ENCODE measurements at regions not wholly inside any gene's neighbourhood (a gene's known extent, or its start where the extent isn't known, plus 50 kb on each side); places are given as distances from the start of the nearest gene placed in this dataset.
A peak's percentile ranks its signal among the peaks of the same experiment; 100 is the strongest.

DNA sequence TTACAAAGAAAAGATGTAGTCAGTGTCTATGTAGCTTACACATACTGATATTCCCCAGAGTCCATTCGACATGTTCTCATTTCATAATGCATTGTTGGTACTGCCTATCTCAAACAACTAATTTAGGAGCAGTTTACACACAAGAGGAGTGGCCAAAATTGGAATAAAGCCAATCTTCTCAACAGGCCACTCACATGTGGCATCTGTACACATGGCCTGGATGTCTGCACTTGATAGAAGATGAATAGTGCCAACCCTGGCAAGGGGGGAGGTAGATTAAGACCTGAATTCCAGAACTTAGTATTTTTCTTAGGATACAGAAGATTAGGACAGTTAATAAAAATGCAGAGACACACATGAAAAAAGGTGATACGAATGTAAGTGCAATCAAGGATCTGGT is 125.3 kb upstream of the STARD3NL start:
- Mint-ChIP-seq H3K27me3 (peaks cover 0 to 6% of the 10 kb centered on the region in 2 donors), H3K27ac (no peak overlapping the region), H3K4me1 (no peaks in the 10 kb centered on the region), H3K36me3 (peaks cover 0 to 3% of the 10 kb centered on the region in 2 donors), H3K9me3 (peaks cover 6 to 7% of the 10 kb centered on the region in 2 donors), H3K4me3 (no peak overlapping the region)
- ATAC-seq (replicated peaks) (no peak), DNase-seq (no peak)

- ATAC-seq (replicated peaks) (no peak), DNase-seq (no peak)
- Mint-ChIP-seq H3K36me3 (peaks cover 0 to 2% of the 10 kb centered on the region in 2 donors), H3K4me1 (no peaks in the 10 kb centered on the region), H3K9me3 (peaks cover 2% of the 10 kb centered on the region in 2 donors), H3K27ac (no peak overlapping the region), H3K4me3 (no peak overlapping the region), H3K27me3 (peaks cover 0 to 6% of the 10 kb centered on the region in 2 donors)
These were observed 123.8 kb upstream of the STARD3NL start for GRCh38 chr7:38054199-38054598.

DNA sequence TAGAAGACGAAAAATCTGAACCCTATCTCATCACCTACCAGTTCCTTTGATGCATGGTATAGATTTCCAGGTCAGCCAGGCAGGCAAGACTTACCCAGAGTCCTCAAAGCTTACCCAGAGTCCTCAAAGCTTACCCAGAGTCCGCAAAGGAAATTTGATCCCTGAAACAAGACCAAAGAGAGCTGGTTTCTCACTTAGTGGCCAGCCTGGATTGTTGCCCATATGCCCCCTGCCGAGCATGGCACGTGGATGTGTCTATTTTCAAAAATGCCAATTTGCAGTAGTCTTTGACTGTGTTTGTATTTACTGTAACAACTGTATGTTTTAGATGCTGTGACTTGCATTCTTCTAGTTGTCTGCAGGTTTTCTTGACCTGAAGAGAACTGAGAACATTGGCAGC is 120.2 kb upstream of the STARD3NL start:
- DNase-seq (no peak), ATAC-seq (replicated peaks) (no peak)
- Mint-ChIP-seq H3K4me1 (no peaks in the 10 kb centered on the region), H3K36me3 (no peaks in the 10 kb centered on the region), H3K4me3 (no peak overlapping the region), H3K9me3 (no peaks in the 10 kb centered on the region), H3K27me3 (peaks cover 0 to 6% of the 10 kb centered on the region in 2 donors), H3K27ac (no peak overlapping the region)

GRCh38 chr7:38060116-38060515 is 117.9 kb upstream of the STARD3NL start:
- ATAC-seq (replicated peaks) (no peak), DNase-seq (no peak)
- H3K9me3 Mint-ChIP-seq = no peaks in the 10 kb centered on the region
- no peaks in the 10 kb centered on the region for H3K4me1 Mint-ChIP-seq
- no peaks in the 10 kb centered on the region for H3K27me3 Mint-ChIP-seq
- no peak overlapping the region for H3K27ac Mint-ChIP-seq
- H3K36me3 Mint-ChIP-seq = no peaks in the 10 kb centered on the region
- H3K4me3 Mint-ChIP-seq = no peak overlapping the region

DNA sequence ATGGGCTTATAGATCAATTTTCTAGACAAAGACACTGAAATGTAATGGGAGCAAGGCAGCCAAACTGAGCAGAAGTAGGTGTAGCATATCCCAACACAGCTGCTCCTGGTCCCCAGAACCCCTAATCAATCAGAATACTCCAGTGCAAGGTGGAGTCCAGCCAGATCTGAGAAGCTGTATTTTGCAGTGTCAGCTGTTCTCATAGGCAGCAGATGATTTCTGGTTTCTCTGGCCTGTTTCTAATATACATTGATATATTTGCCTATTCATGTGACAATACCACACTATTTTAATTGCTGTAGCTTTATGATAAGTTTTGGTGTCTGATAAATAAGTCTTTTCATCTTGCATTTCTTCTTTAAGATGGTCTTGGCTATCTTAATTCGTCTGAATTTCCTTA is 117.4 kb upstream of the STARD3NL start:
- Mint-ChIP-seq H3K36me3 (no peaks in the 10 kb centered on the region), H3K4me1 (no peaks in the 10 kb centered on the region), H3K9me3 (no peaks in the 10 kb centered on the region), H3K27me3 (no peaks in the 10 kb centered on the region), H3K27ac (no peak overlapping the region), H3K4me3 (no peak overlapping the region)
- no peak for ATAC-seq (replicated peaks)
- no peak for DNase-seq

DNA sequence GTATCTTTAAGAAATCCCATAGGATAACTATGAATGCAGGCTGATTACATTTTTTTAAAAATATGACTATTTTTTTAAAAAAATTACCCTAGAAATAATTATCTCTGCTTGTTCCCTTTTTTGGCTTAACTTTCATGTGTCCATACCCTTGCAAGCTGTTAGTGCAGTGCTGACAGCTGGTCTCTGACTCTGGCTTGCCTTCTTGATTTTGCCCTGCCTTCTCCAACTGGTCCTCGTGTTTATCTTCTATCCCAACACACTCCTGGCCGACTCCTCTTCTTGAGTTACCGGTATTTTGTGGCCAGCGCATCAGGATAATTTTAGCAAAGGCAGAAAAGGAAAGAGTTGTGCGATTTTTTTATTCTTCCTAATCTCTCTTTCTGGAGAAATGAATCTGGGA is 111.7 kb upstream of the STARD3NL start:
- no peaks in the 10 kb centered on the region for H3K4me1 Mint-ChIP-seq
- H3K9me3 Mint-ChIP-seq = no peaks in the 10 kb centered on the region
- no peak overlapping the region for H3K27ac Mint-ChIP-seq
- H3K27me3 Mint-ChIP-seq = peaks cover 5 to 7% of the 10 kb centered on the region in 2 donors
- ATAC-seq (replicated peaks) (no peak), DNase-seq (no peak)
- no peaks in the 10 kb centered on the region for H3K36me3 Mint-ChIP-seq
- no peak overlapping the region for H3K4me3 Mint-ChIP-seq

GRCh38 chr7:38068461-38068860 is 109.6 kb upstream of the STARD3NL start:
- H3K9me3 Mint-ChIP-seq = peaks cover 0 to 2% of the 10 kb centered on the region in 2 donors
- no peaks in the 10 kb centered on the region for H3K36me3 Mint-ChIP-seq
- no peak for ATAC-seq (replicated peaks)
- no peak overlapping the region for H3K4me3 Mint-ChIP-seq
- H3K27me3 Mint-ChIP-seq = peaks cover 5 to 8% of the 10 kb centered on the region in 2 donors
- no peaks in the 10 kb centered on the region for H3K4me1 Mint-ChIP-seq
- H3K27ac Mint-ChIP-seq = no peak overlapping the region
- DNase-seq = no peak

- H3K27me3 Mint-ChIP-seq = peaks cover 5 to 14% of the 10 kb centered on the region in 2 donors
- no peaks in the 10 kb centered on the region for H3K4me1 Mint-ChIP-seq
- no peak overlapping the region for H3K4me3 Mint-ChIP-seq
- H3K27ac Mint-ChIP-seq = no peak overlapping the region
- no peak for ATAC-seq (replicated peaks)
- H3K9me3 Mint-ChIP-seq = peaks cover 0 to 5% of the 10 kb centered on the region in 2 donors
- DNase-seq = no peak
- no peaks in the 10 kb centered on the region for H3K36me3 Mint-ChIP-seq
These were observed 109.0 kb upstream of the STARD3NL start for GRCh38 chr7:38069052-38069451.

DNA sequence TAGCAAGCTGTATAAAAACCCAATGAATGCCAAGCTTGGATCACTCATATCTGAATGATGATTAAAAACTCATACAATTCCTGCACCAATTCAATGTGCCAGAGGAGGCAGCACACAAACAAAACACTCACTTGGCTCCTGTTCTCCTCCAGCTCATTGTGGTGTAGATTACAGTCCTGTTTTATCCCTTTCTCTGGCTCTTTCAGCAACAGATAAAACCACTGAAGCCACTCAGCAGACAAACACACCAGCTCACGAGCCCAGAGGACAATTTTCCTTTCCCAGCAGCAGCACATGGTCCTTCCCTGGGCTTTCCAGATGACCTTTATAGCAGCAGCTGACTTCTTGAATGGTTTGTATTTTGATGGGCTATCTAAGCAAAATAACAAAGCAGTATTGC is 107.3 kb upstream of the STARD3NL start:
- Mint-ChIP-seq H3K4me3 (no peak overlapping the region), H3K27ac (no peak overlapping the region), H3K9me3 (peaks cover 0 to 5% of the 10 kb centered on the region in 2 donors), H3K4me1 (no peaks in the 10 kb centered on the region), H3K27me3 (peaks cover 6 to 20% of the 10 kb centered on the region in 2 donors), H3K36me3 (no peaks in the 10 kb centered on the region)
- DNase-seq (no peak), ATAC-seq (replicated peaks) (peak; percentile 41 to 52)

GRCh38 chr7:38086857-38087256 is 91.2 kb upstream of the STARD3NL start:
- Mint-ChIP-seq H3K9me3 (peaks cover 0 to 10% of the 10 kb centered on the region in 2 donors), H3K27ac (no peak overlapping the region), H3K36me3 (no peaks in the 10 kb centered on the region), H3K4me3 (no peak overlapping the region), H3K4me1 (no peaks in the 10 kb centered on the region), H3K27me3 (peaks cover 0 to 4% of the 10 kb centered on the region in 2 donors)
- no peak for DNase-seq
- ATAC-seq (replicated peaks) = no peak

- ATAC-seq (replicated peaks) (no peak), DNase-seq (no peak)
- Mint-ChIP-seq H3K36me3 (peaks cover 0 to 7% of the 10 kb centered on the region in 2 donors), H3K4me3 (no peak overlapping the region), H3K27me3 (no peaks in the 10 kb centered on the region), H3K27ac (no peak overlapping the region), H3K9me3 (peaks cover 4 to 19% of the 10 kb centered on the region in 2 donors), H3K4me1 (no peaks in the 10 kb centered on the region)
These were observed 75.5 kb upstream of the STARD3NL start for GRCh38 chr7:38102507-38102906.

- no peaks in the 10 kb centered on the region for H3K36me3 Mint-ChIP-seq
- H3K4me3 Mint-ChIP-seq = no peak overlapping the region
- no peaks in the 10 kb centered on the region for H3K4me1 Mint-ChIP-seq
- no peaks in the 10 kb centered on the region for H3K27me3 Mint-ChIP-seq
- no peaks in the 10 kb centered on the region for H3K9me3 Mint-ChIP-seq
- H3K27ac Mint-ChIP-seq = no peak overlapping the region
- DNase-seq = no peak
- ATAC-seq (replicated peaks) = peak; percentile 55 to 60
These were observed 72.1 kb upstream of the STARD3NL start for GRCh38 chr7:38105874-38106483.

DNA sequence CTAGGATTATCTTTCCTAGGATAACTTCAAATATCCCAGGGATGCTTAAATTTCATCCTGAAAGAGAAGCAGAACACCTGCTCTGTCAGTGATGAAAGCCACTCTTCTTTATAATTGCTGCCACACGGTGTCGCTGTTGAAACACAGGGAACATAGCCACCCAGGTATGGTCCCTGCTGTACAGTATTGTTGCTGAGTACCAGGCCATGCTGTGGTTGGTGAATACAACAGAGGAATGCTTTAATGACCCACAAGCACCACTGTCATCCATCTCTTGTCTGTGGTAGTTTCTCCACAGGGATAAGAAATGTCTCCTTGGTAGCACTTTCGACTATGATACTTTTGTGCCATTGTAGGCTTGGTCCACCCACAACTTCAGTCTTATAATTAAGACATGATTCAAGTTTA is 70.6 kb upstream of the STARD3NL start:
- Mint-ChIP-seq H3K9me3 (no peaks in the 10 kb centered on the region), H3K4me3 (no peak overlapping the region), H3K4me1 (peaks cover 0 to 2% of the 10 kb centered on the region in 2 donors), H3K27me3 (no peaks in the 10 kb centered on the region), H3K36me3 (no peaks in the 10 kb centered on the region), H3K27ac (no peak overlapping the region)
- DNase-seq (peak; percentile 43), ATAC-seq (replicated peaks) (peak; percentile 81 to 82)

DNA sequence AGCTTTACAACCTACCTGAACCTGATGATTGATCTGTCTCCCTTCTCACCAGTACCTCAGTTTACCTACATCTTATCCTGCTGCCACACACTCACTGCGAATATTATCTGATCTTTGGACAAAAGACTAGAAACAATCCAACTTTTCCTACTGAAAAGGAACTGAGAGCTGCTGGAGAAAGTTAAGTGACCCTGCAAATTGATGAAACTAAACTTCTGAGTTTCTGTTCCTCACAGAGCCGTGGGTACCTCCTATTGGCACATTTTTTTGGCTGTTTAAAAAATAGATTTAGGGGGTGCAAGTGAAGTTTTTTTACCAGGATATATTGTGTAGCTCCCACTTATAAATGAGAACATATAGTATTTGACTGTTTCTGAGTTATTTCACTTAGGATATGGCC is 66.0 kb upstream of the STARD3NL start:
- DNase-seq (no peak), ATAC-seq (replicated peaks) (no peak)
- H3K4me3 Mint-ChIP-seq = no peak overlapping the region
- peaks cover 0 to 2% of the 10 kb centered on the region in 2 donors for H3K4me1 Mint-ChIP-seq
- H3K36me3 Mint-ChIP-seq = no peaks in the 10 kb centered on the region
- no peak overlapping the region for H3K27ac Mint-ChIP-seq
- no peaks in the 10 kb centered on the region for H3K9me3 Mint-ChIP-seq
- H3K27me3 Mint-ChIP-seq = peaks cover 2 to 14% of the 10 kb centered on the region in 2 donors

GRCh38 chr7:38120076-38120475 is 58.0 kb upstream of the STARD3NL start:
- peaks cover 16 to 30% of the 10 kb centered on the region in 2 donors for H3K27me3 Mint-ChIP-seq
- H3K36me3 Mint-ChIP-seq = peaks cover 0 to 3% of the 10 kb centered on the region in 2 donors
- DNase-seq = no peak
- H3K4me1 Mint-ChIP-seq = no peaks in the 10 kb centered on the region
- no peak overlapping the region for H3K27ac Mint-ChIP-seq
- ATAC-seq (replicated peaks) = no peak
- peaks cover 0 to 6% of the 10 kb centered on the region in 2 donors for H3K9me3 Mint-ChIP-seq
- no peak overlapping the region for H3K4me3 Mint-ChIP-seq

Data from stimulated activated naive B cell treated with anti-CD40 and anti-IgM and Interleukin-4, amounts not matched to agents 10 μg/mL and 1 μg/mL and 100 μg/mL, for 72 hours (primary cell).